SK-N-SH (cell line): ENCODE measurements at regions not wholly inside any gene's neighbourhood (a gene's known extent, or its start where the extent isn't known, plus 50 kb on each side); places are given as distances from the start of the nearest gene placed in this dataset.

ENCODE experiments used
- CTCF ChIA-PET: fragments of 300-600, 350-600 bp; formaldehyde crosslinking; extraction: SDS; loops from one replicate; lab custom pipeline; 2021; lab: Yijun Ruan, JAX
- POLR2A ChIA-PET: fragments of 350-600 bp; sonication (Branson Sonifier 250); formaldehyde crosslinking; extraction: SDS; loops from one replicate; lab custom pipeline; 2020; ENCODE audit warnings: antibody characterized with exemption, inconsistent platforms; lab: Yijun Ruan, JAX
- DNase-seq: peaks from one replicate; pipeline ENCODE4 v3.0.0; 2012
- H2AFZ ChIP-seq: fragments of 200-600 bp; sonication (generic); 2 replicates; pipeline ENCODE4 v1.8.1; 2016; ENCODE audit warnings: antibody characterized with exemption, mild to moderate bottlenecking, low read depth
- H3F3A ChIP-seq: fragments of 200-600 bp; sonication (generic); replicated peaks from 2 replicates; pipeline ENCODE3; 2016; ENCODE audit warnings: antibody characterized with exemption, mild to moderate bottlenecking; ENCODE audit not compliant: insufficient read depth
- H3K27ac ChIP-seq, 2 experiments: fragments of 200-500 bp in 1 of 2; fragments of 200-600 bp in 1 of 2; sonication (Bioruptor generic) in 1 of 2; sonication (generic), shearing (Covaris generic) in 1 of 2; 2 replicates each; pipeline versions ENCODE4 v1.5.1 to v1.6.1; 2014 to 2016; ENCODE audit warnings: low read depth in 2 of 2, inconsistent platforms in 1 of 2, low read length in 1 of 2, mild to moderate bottlenecking in 1 of 2, mixed read lengths in 1 of 2
- H3K27me3 ChIP-seq: fragments of 200-600 bp; sonication (generic), shearing (Covaris generic); 2 replicates; pipeline ENCODE4 v1.6.1; 2016; ENCODE audit warnings: mixed run types; ENCODE audit not compliant: insufficient read depth
- H3K36me3 ChIP-seq, 2 experiments: fragments of 200-500 bp in 1 of 2; fragments of 200-600 bp in 1 of 2; sonication (Bioruptor generic) in 1 of 2; sonication (generic) in 1 of 2; replicated peaks in 1 of 2; 2 replicates each; pipeline versions ENCODE3 to v1.5.1; 2014 to 2016; ENCODE audit warnings: low read length in 1 of 2, mild to moderate bottlenecking in 1 of 2; ENCODE audit not compliant: insufficient read depth in 2 of 2, control insufficient read depth in 1 of 2
- H3K4me1 ChIP-seq, 2 experiments: fragments of 200-500 bp in 1 of 2; fragments of 200-600 bp in 1 of 2; sonication (Bioruptor generic) in 1 of 2; sonication (generic), shearing (Covaris generic) in 1 of 2; 2 replicates each; pipeline versions ENCODE4 v1.5.1 to v1.6.1; 2014 to 2016; ENCODE audit warnings: low read depth in 1 of 2, low read length in 1 of 2, mixed run types in 1 of 2; ENCODE audit not compliant: insufficient read depth in 2 of 2, control insufficient read depth in 1 of 2
- H3K4me2 ChIP-seq: fragments of 200-600 bp; sonication (generic), shearing (Covaris generic); 2 replicates; pipeline ENCODE4 v1.6.1; 2017; ENCODE audit warnings: mixed run types
- H3K4me3 ChIP-seq, 2 experiments: fragments of 200-500 bp in 1 of 2; fragments of 200-600 bp in 1 of 2; sonication (Bioruptor generic) in 1 of 2; sonication (generic), shearing (Covaris generic) in 1 of 2; 2 replicates each; pipeline versions ENCODE4 v1.5.1 to v1.8.1; 2014 to 2016; ENCODE audit warnings: low read depth in 2 of 2, inconsistent platforms in 1 of 2, low read length in 1 of 2, mild to moderate bottlenecking in 1 of 2, mixed read lengths in 1 of 2, moderate library complexity in 1 of 2
- H3K79me2 ChIP-seq: fragments of 200-600 bp; sonication (generic); 2 replicates; pipeline ENCODE4 v1.8.1; 2017; ENCODE audit warnings: mild to moderate bottlenecking; ENCODE audit not compliant: insufficient read depth
- H3K9ac ChIP-seq: fragments of 200-600 bp; sonication (generic); 2 replicates; pipeline ENCODE4 v1.6.1; 2017; ENCODE audit warnings: mixed run types
- H3K9me2 ChIP-seq: fragments of 200-600 bp; sonication (generic); 2 replicates; pipeline ENCODE4 v1.6.1; 2017; ENCODE audit warnings: mixed run types
- H3K9me3 ChIP-seq: fragments of 200-600 bp; sonication (generic); 2 replicates; pipeline ENCODE4 v1.6.1; 2017; ENCODE audit warnings: mixed run types, mild to moderate bottlenecking, moderate library complexity
- H4K20me1 ChIP-seq: fragments of 200-600 bp; sonication (generic); 2 replicates; pipeline ENCODE4 v1.6.1; 2017; ENCODE audit warnings: mild to moderate bottlenecking, mixed run types; ENCODE audit not compliant: insufficient read depth
- CTCF ChIP-seq: fragments of 200-600 bp; sonication (generic); IDR thresholded peaks from 2 replicates; pipeline ENCODE4 v1.6.1; 2017; ENCODE audit warnings: antibody characterized with exemption, mild to moderate bottlenecking, moderate library complexity
- ELF1 ChIP-seq: IDR thresholded peaks from 2 replicates; pipeline ENCODE4 v1.4.0; 2012
- EP300 ChIP-seq, 2 experiments: IDR thresholded peaks; 2 replicates each; pipeline versions ENCODE4 v1.4.0 to v1.6.1; 2012; ENCODE audit warnings: borderline replicate concordance in 1 of 2, low read depth in 1 of 2, low read length in 1 of 2
- EZH2phosphoT487 ChIP-seq: fragments of 200-600 bp; sonication (generic); IDR thresholded peaks from 2 replicates; pipeline ENCODE4 v1.6.1; 2017; ENCODE audit warnings: low read depth, mixed run types, mild to moderate bottlenecking, antibody characterized with exemption, moderate library complexity, borderline replicate concordance
- FOXJ3 ChIP-seq: sonication (generic); formaldehyde crosslinking; IDR thresholded peaks from 2 replicates; pipeline ENCODE4 v1.5.1; 2020; ENCODE audit warnings: mild to moderate bottlenecking, missing genetic modification reagents
- FOXM1 ChIP-seq: IDR thresholded peaks from 2 replicates; pipeline ENCODE4 v1.4.0; 2012; ENCODE audit warnings: low read depth, mild to moderate bottlenecking
- GATA2 ChIP-seq: sonication (generic); formaldehyde crosslinking; IDR thresholded peaks from 2 replicates; pipeline ENCODE4 v1.5.0; 2020; ENCODE audit warnings: mild to moderate bottlenecking, missing genetic modification reagents
- NFIC ChIP-seq: IDR thresholded peaks from 2 replicates; pipeline ENCODE4 v1.4.0; 2012; ENCODE audit warnings: borderline replicate concordance
- PBX3 ChIP-seq: IDR thresholded peaks from 2 replicates; pipeline ENCODE4; 2012
- POLR2AphosphoS5 ChIP-seq: IDR thresholded peaks from 2 replicates; pipeline ENCODE4 v1.6.1; 2012; ENCODE audit warnings: low read depth, low read length
- RAD21 ChIP-seq: IDR thresholded peaks from 2 replicates; pipeline ENCODE4 v1.6.1; 2012; ENCODE audit warnings: mild to moderate bottlenecking, low read length
- RCOR1 ChIP-seq: fragments of 150-350 bp; IDR thresholded peaks from 2 replicates; pipeline ENCODE4 v1.6.1; 2017; ENCODE audit warnings: antibody characterized with exemption, low read length
- RXRA ChIP-seq: IDR thresholded peaks from 2 replicates; pipeline ENCODE4 v1.4.0; 2012; ENCODE audit warnings: low read depth, mild to moderate bottlenecking, borderline replicate concordance
- SIN3A ChIP-seq: IDR thresholded peaks from 2 replicates; pipeline ENCODE4 v1.6.1; 2012; ENCODE audit warnings: low read depth, mild to moderate bottlenecking, low read length, moderate library complexity, borderline replicate concordance
- USF1 ChIP-seq: IDR thresholded peaks from 2 replicates; pipeline ENCODE4 v1.4.0; 2012; ENCODE audit warnings: low read depth, borderline replicate concordance
- YY1 ChIP-seq: IDR thresholded peaks from 2 replicates; pipeline ENCODE4 v1.4.0; 2012; ENCODE audit warnings: low read depth, mild to moderate bottlenecking
- WGBS: methylation state at CpG from one replicate; pipeline ENCODE4 v1.1.6; 2017; ENCODE audit warnings: low lambda C conversion rate; 5-methylcytosine and 5-hydroxymethylcytosine counted together
- TF ChIP-seq, protein P1 (sequence below): IDR thresholded peaks from 2 replicates; pipeline ENCODE4 v1.4.0; 2012; ENCODE audit warnings: low read depth
- TF ChIP-seq, protein P2 (sequence below): fragments of 150-350 bp; IDR thresholded peaks from 2 replicates; pipeline ENCODE4 v1.6.1; 2016; ENCODE audit warnings: mild to moderate bottlenecking, low read depth, low read length
- TF ChIP-seq, protein P3 (sequence below): IDR thresholded peaks from 2 replicates; pipeline ENCODE4 v1.4.0; 2012; ENCODE audit warnings: low read depth, borderline replicate concordance

GRCh38 chr1:101346419-101346818, 109.6 kb downstream of the S1PR1 start:
- H3F3A ChIP-seq = no peaks in the 10 kb centered on the region
- H3K4me1 ChIP-seq = no peaks in the 10 kb centered on the region
- no peaks in the 10 kb centered on the region for H3K9me3 ChIP-seq
- no peaks in the 10 kb centered on the region for H3K79me2 ChIP-seq
- DNase-seq = no peak
- CTCF ChIA-PET = interaction anchor here (0.9 to 2.1 kb wide), 3 partner anchors 11 to 37 kb away, joined by 4 to 6 read pairs (median 4); no protein-coding TSS in a partner anchor
- no peak overlapping the region for H3K4me3 ChIP-seq
- no peaks in the 10 kb centered on the region for H4K20me1 ChIP-seq
- no peak overlapping the region for H3K4me2 ChIP-seq
- H3K9me2 ChIP-seq = no peaks in the 10 kb centered on the region
- POLR2A ChIA-PET = no interaction called here
- H2AFZ ChIP-seq = peak overlapping the region; percentile 5; the same call in 1 of the 2 replicates
- H3K27me3 ChIP-seq = no peaks in the 10 kb centered on the region
- TF ChIP-seq POLR2AphosphoS5 (no peak), RCOR1 (no peak), FOXM1 (no peak), RXRA (no peak), CTCF (no peak), ELF1 (no peak), FOXJ3 (no peak), RAD21 (no peak)
- TF ChIP-seq, protein P1, sequence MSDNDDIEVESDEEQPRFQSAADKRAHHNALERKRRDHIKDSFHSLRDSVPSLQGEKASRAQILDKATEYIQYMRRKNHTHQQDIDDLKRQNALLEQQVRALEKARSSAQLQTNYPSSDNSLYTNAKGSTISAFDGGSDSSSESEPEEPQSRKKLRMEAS = no peak
- H3K36me3 ChIP-seq = no peaks in the 10 kb centered on the region
- H3K27ac ChIP-seq = no peak overlapping the region
- WGBS = 81% methylated on average over 2 of the region's 2 CpGs
- no peak overlapping the region for H3K9ac ChIP-seq

DNA sequence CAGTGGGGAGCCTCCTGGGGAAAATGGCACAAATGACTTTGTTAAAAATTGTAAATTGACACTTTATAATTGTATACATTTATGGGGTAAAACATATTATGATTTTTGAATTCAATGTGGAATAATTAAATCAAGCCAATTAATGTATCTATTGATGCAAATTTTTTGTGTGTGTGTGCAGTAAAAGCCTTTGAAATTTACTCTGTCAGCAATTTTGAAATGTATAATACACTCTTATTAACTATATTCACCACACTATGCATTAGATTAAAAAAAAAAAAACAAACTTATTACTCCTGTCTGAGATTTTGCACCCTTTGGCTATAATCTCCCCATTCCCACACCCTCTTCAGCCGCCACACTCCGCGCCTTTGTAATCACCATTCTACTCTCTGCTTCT, 119.2 kb downstream of the S1PR1 start:
- DNase-seq = no peak
- TF ChIP-seq USF1 = no peak
- TF ChIP-seq SIN3A = no peak
- TF ChIP-seq FOXJ3 = no peak
- TF ChIP-seq POLR2AphosphoS5 = no peak
- no peak for TF ChIP-seq GATA2 (CRISPR knock-in tag)
- TF ChIP-seq, protein P2, sequence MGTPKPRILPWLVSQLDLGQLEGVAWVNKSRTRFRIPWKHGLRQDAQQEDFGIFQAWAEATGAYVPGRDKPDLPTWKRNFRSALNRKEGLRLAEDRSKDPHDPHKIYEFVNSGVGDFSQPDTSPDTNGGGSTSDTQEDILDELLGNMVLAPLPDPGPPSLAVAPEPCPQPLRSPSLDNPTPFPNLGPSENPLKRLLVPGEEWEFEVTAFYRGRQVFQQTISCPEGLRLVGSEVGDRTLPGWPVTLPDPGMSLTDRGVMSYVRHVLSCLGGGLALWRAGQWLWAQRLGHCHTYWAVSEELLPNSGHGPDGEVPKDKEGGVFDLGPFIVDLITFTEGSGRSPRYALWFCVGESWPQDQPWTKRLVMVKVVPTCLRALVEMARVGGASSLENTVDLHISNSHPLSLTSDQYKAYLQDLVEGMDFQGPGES = no peak
- TF ChIP-seq, protein P1 = no peak
- TF ChIP-seq EZH2phosphoT487 = no peak
- no peak for TF ChIP-seq EP300 (IDR thresholded peaks at IDR 0.05; ENCODE audit: borderline replicate concordance in 1 of 2, low read depth in 1 of 2, low read length in 1 of 2)
- TF ChIP-seq PBX3 = no peak
- TF ChIP-seq ELF1 = no peak
- TF ChIP-seq, protein P3, sequence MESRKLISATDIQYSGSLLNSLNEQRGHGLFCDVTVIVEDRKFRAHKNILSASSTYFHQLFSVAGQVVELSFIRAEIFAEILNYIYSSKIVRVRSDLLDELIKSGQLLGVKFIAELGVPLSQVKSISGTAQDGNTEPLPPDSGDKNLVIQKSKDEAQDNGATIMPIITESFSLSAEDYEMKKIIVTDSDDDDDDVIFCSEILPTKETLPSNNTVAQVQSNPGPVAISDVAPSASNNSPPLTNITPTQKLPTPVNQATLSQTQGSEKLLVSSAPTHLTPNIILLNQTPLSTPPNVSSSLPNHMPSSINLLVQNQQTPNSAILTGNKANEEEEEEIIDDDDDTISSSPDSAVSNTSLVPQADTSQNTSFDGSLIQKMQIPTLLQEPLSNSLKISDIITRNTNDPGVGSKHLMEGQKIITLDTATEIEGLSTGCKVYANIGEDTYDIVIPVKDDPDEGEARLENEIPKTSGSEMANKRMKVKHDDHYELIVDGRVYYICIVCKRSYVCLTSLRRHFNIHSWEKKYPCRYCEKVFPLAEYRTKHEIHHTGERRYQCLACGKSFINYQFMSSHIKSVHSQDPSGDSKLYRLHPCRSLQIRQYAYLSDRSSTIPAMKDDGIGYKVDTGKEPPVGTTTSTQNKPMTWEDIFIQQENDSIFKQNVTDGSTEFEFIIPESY = no peak
- TF ChIP-seq NFIC = no peak
- no peak for TF ChIP-seq YY1

More for the DNA sequence above, 119.2 kb downstream of the S1PR1 start:
- H3K4me3 ChIP-seq = no peak overlapping the region
- no peaks in the 10 kb centered on the region for H3F3A ChIP-seq
- H3K36me3 ChIP-seq = no peaks in the 10 kb centered on the region
- H3K4me1 ChIP-seq = no peaks in the 10 kb centered on the region
- H4K20me1 ChIP-seq = no peaks in the 10 kb centered on the region
- no peak overlapping the region for H2AFZ ChIP-seq
- no peaks in the 10 kb centered on the region for H3K9me3 ChIP-seq
- H3K4me2 ChIP-seq = no peak overlapping the region
- no peaks in the 10 kb centered on the region; the same call in 1 of the 2 replicates for H3K27me3 ChIP-seq
- POLR2A ChIA-PET = no interaction called here
- H3K9me2 ChIP-seq = no peaks in the 10 kb centered on the region
- WGBS = 90% methylated on average over 3 of the region's 3 CpGs
- no peak overlapping the region for H3K27ac ChIP-seq
- H3K9ac ChIP-seq = no peak overlapping the region
- CTCF ChIA-PET = interaction anchor here (0.6 to 1.7 kb wide), 3 partner anchors 10 to 47 kb away, joined by 3 to 16 read pairs (median 3); no protein-coding TSS in a partner anchor
- no peaks in the 10 kb centered on the region for H3K79me2 ChIP-seq
